ENCODE measurements at regions not wholly inside any gene's neighbourhood (a gene's known extent, or its start where the extent isn't known, plus 50 kb on each side); places are given as distances from the start of the nearest gene placed in this dataset.

DNA sequence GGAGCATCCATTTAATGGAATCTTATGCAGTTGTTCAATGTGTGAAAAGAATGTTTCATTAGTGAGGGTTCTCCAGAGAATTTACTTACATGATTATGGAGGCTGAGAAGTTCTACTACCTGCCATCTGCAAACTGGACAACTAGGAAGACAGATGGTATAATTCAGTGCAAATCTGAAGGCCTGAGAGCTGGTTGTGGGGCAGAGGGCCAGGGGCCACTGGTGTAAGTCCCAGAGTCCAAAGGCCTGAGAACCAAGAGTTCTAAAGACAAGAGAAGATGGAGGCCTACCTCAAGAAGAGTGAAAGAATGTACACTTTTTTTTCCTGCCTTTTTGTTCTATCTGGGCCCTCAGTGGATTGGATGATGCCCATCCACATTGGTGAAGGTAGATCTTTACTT is 114.8 kb downstream of the DDX1 start:
- TF ChIP-seq, protein P1, sequence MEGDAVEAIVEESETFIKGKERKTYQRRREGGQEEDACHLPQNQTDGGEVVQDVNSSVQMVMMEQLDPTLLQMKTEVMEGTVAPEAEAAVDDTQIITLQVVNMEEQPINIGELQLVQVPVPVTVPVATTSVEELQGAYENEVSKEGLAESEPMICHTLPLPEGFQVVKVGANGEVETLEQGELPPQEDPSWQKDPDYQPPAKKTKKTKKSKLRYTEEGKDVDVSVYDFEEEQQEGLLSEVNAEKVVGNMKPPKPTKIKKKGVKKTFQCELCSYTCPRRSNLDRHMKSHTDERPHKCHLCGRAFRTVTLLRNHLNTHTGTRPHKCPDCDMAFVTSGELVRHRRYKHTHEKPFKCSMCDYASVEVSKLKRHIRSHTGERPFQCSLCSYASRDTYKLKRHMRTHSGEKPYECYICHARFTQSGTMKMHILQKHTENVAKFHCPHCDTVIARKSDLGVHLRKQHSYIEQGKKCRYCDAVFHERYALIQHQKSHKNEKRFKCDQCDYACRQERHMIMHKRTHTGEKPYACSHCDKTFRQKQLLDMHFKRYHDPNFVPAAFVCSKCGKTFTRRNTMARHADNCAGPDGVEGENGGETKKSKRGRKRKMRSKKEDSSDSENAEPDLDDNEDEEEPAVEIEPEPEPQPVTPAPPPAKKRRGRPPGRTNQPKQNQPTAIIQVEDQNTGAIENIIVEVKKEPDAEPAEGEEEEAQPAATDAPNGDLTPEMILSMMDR (IDR thresholded peaks at IDR 0.05; ENCODE audit: low read length) = no peak
- no peak for TF ChIP-seq EZH2 (optimal IDR thresholded peaks at IDR 0.05; ENCODE audit: low read depth, low read length)
- no peak for TF ChIP-seq EZH2phosphoT487 (IDR thresholded peaks at IDR 0.05; ENCODE audit: low read length)
